Endothelial cell of umbilical vein (primary cell): ENCODE measurements at regions not wholly inside any gene's neighbourhood (a gene's known extent, or its start where the extent isn't known, plus 50 kb on each side); places are given as distances from the start of the nearest gene placed in this dataset.

Experiments used
- BruUV-seq: library from RNA; stranded (reverse); fragments of 400-500 nt; replicated peaks from 2 replicates; lab custom pipeline; 2021; lab: Mats Ljungman, UMichigan
- CTCF ChIA-PET: fragments of 300-600, 350-600 bp; sonication (Branson Sonifier 250); formaldehyde crosslinking; loops from one replicate; lab custom pipeline; 2021; ENCODE audit warnings: antibody characterized with exemption, inconsistent platforms; lab: Charles Lee
- POLR2A ChIA-PET: fragments of 300-600, 350-600 bp; sonication (Branson Sonifier 250); formaldehyde crosslinking; loops from one replicate; lab custom pipeline; 2021; ENCODE audit warnings: antibody characterized with exemption, inconsistent platforms; lab: Charles Lee
- DNase-seq: peaks from one replicate; pipeline ENCODE4 v3.0.0-alpha.2; 2011; ENCODE audit warnings: low read depth, low spot score
- FAIRE-seq: peaks from 2 replicates; lab custom pipeline; 2011; peaks lifted over from hg19 to GRCh38; lab: Jason Lieb, UNC
- H2AFZ ChIP-seq: 2 replicates; pipeline ENCODE4 v1.6.0; 2012; ENCODE audit warnings: low read depth, low read length, control low read depth, inconsistent platforms
- H3K27ac ChIP-seq: 2 replicates; pipeline ENCODE4 v1.5.1; 2011; ENCODE audit warnings: low read depth, mild to moderate bottlenecking, control low read depth, low read length, moderate library complexity; ENCODE audit not compliant: insufficient read depth
- H3K27me3 ChIP-seq, 2 experiments: 2 replicates each; pipeline versions ENCODE4 v1.6.0 to v1.6.1; 2011; ENCODE audit warnings: low read length in 2 of 2, mixed read lengths in 1 of 2; ENCODE audit not compliant: control insufficient read depth in 2 of 2, insufficient read depth in 2 of 2
- H3K36me3 ChIP-seq, 2 experiments: 2 replicates in 1 of 2; 3 replicates in 1 of 2; pipeline ENCODE4 v1.5.1; 2011; ENCODE audit warnings: low read length in 2 of 2, mild to moderate bottlenecking in 1 of 2, moderate library complexity in 1 of 2; ENCODE audit not compliant: control insufficient read depth in 2 of 2, insufficient read depth in 2 of 2; ENCODE audit errors: extremely low read depth in 1 of 2
- H3K4me1 ChIP-seq: 3 replicates; pipeline ENCODE4 v1.5.1; 2011; ENCODE audit warnings: mild to moderate bottlenecking, low read length; ENCODE audit not compliant: control insufficient read depth, insufficient read depth; ENCODE audit errors: extremely low read depth
- H3K4me2 ChIP-seq: 2 replicates; pipeline ENCODE4 v1.6.1; 2011; ENCODE audit warnings: low read length, control low read depth, mixed read lengths; ENCODE audit not compliant: insufficient read depth
- H3K4me3 ChIP-seq, 3 experiments: fragments of 200-600 bp in 1 of 3; sonication (generic), shearing (Covaris generic) in 1 of 3; replicated peaks in 1 of 3; 2 replicates each; pipeline ENCODE4 v1.5.1; 2011 to 2016; ENCODE audit warnings: control low read depth in 3 of 3, low read length in 3 of 3, mild to moderate bottlenecking in 2 of 3, inconsistent platforms in 1 of 3, low read depth in 1 of 3, moderate library complexity in 1 of 3; ENCODE audit not compliant: insufficient read depth in 1 of 3
- H3K79me2 ChIP-seq: 2 replicates; pipeline ENCODE4 v1.6.0; 2012; ENCODE audit warnings: low read length, inconsistent platforms; ENCODE audit not compliant: control insufficient read depth, insufficient read depth
- H3K9ac ChIP-seq: replicated peaks from 2 replicates; pipeline ENCODE3; 2011; ENCODE audit warnings: low read length, control low read depth; ENCODE audit not compliant: insufficient read depth; ENCODE audit errors: extremely low read depth
- H3K9me1 ChIP-seq: replicated peaks from 3 replicates; pipeline ENCODE4 v1.6.0; 2011; ENCODE audit warnings: mild to moderate bottlenecking, low read length; ENCODE audit not compliant: control insufficient read depth, insufficient read depth; ENCODE audit errors: extremely low read depth
- H3K9me3 ChIP-seq: replicated peaks from 2 replicates; pipeline ENCODE4 v1.5.1; 2012; ENCODE audit warnings: low read length, inconsistent platforms; ENCODE audit not compliant: control insufficient read depth, insufficient read depth
- H4K20me1 ChIP-seq: replicated peaks from 2 replicates; pipeline ENCODE3; 2011; ENCODE audit warnings: mild to moderate bottlenecking, low read length; ENCODE audit not compliant: control insufficient read depth, insufficient read depth; ENCODE audit errors: extremely low read depth
- CTCF ChIP-seq, 2 donors: IDR thresholded peaks; 1 replicate in 1 of 2; 2 replicates in 1 of 2; pipeline ENCODE4 v1.5.1; 2011; ENCODE audit warnings: low read length in 2 of 2, mild to moderate bottlenecking in 2 of 2, moderate library complexity in 2 of 2, control low read depth in 1 of 2, inconsistent platforms in 1 of 2, low read depth in 1 of 2; ENCODE audit not compliant: insufficient read depth in 1 of 2; ENCODE audit errors: extremely low read depth in 1 of 2
- EZH2 ChIP-seq: IDR thresholded peaks from 2 replicates; pipeline ENCODE4 v1.6.1; 2012; ENCODE audit warnings: borderline replicate concordance, low read depth, mild to moderate bottlenecking, moderate library complexity, low read length, inconsistent platforms; ENCODE audit not compliant: severe bottlenecking
- FOS ChIP-seq: IDR thresholded peaks from 2 replicates; pipeline ENCODE4 v1.6.1; 2011; ENCODE audit warnings: mild to moderate bottlenecking, low read length, moderate library complexity, borderline replicate concordance; ENCODE audit not compliant: insufficient read depth
- GATA2 ChIP-seq: IDR thresholded peaks from 2 replicates; pipeline ENCODE4 v1.7.0; 2011; ENCODE audit warnings: low read depth, mild to moderate bottlenecking, moderate library complexity, mixed read lengths, low read length; ENCODE audit not compliant: insufficient read length, insufficient read depth
- MAX ChIP-seq: IDR thresholded peaks from 2 replicates; pipeline ENCODE4 v1.6.1; 2011; ENCODE audit not compliant: insufficient read depth, insufficient read length
- POLR2A ChIP-seq: IDR thresholded peaks from 2 replicates; pipeline ENCODE4 v1.6.1; 2012; ENCODE audit warnings: low read depth, mild to moderate bottlenecking, control low read depth, low read length
- POLR2AphosphoS5 ChIP-seq: IDR thresholded peaks from 2 replicates; pipeline ENCODE4 v1.6.1; 2012; ENCODE audit warnings: low read depth, mild to moderate bottlenecking, control low read depth, low read length, moderate library complexity; ENCODE audit not compliant: insufficient read depth
- dilution Hi-C: fragments of 300-500 bp; cut with MboI; formaldehyde crosslinking; loops from one replicate; pipeline ENCODE4 v1.15.0; 2019; ENCODE audit warnings: low sequenced_read_pairs; ENCODE audit not compliant: extremely low pct_ligation_motif_present
- intact Hi-C: fragments of 100-400 bp; cut with micrococcal nuclease; formaldehyde crosslinking; loops from one replicate; pipeline ENCODE4 v1.10.0; 2022

GRCh38 chr1:98211271-98211845 is 290.5 kb upstream of the DPYD start:
- BruUV-seq: no TSS peak
- H3K4me1 ChIP-seq: peaks cover 23% of the 10 kb centered on the region
- peak overlapping the region; percentile 93 for H3K9ac ChIP-seq
- H3K36me3 ChIP-seq: no peaks in the 10 kb centered on the region
- FAIRE-seq (no peak), DNase-seq (peak; percentile 15)
- TF ChIP-seq MAX: no peak
- no peak for TF ChIP-seq FOS
- TF ChIP-seq GATA2: no peak
- TF ChIP-seq CTCF (IDR thresholded peaks at IDR 0.05; ENCODE audit: extremely low read depth in 1 of 2, insufficient read depth in 1 of 2, low read depth in 1 of 2, low read length in 2 of 2): no peak
- no peak for TF ChIP-seq POLR2AphosphoS5
- no peak for TF ChIP-seq EZH2
- TF ChIP-seq POLR2A: peak; percentile 67
- peak overlapping the region; percentile 91 for H3K27ac ChIP-seq
- POLR2A ChIA-PET: no interaction called here
- H3K9me3 ChIP-seq: no peaks in the 10 kb centered on the region
- no peaks in the 10 kb centered on the region for H4K20me1 ChIP-seq
- dilution Hi-C loops (no loop called here), intact Hi-C loops (no loop called here)
- peak overlapping the region; percentile 89 for H3K4me2 ChIP-seq
- H3K4me3 ChIP-seq: peak overlapping the region; percentile 31 to 94 (median 89)
- H3K9me1 ChIP-seq: no peaks in the 10 kb centered on the region
- H3K79me2 ChIP-seq: peaks cover 40% of the 10 kb centered on the region
- no peak overlapping the region for H2AFZ ChIP-seq
- H3K27me3 ChIP-seq: no peaks in the 10 kb centered on the region
- CTCF ChIA-PET: no interaction called here
